ENCODE measurements at regions not wholly inside any gene's neighbourhood (a gene's known extent, or its start where the extent isn't known, plus 50 kb on each side); places are given as distances from the start of the nearest gene placed in this dataset.

DNA sequence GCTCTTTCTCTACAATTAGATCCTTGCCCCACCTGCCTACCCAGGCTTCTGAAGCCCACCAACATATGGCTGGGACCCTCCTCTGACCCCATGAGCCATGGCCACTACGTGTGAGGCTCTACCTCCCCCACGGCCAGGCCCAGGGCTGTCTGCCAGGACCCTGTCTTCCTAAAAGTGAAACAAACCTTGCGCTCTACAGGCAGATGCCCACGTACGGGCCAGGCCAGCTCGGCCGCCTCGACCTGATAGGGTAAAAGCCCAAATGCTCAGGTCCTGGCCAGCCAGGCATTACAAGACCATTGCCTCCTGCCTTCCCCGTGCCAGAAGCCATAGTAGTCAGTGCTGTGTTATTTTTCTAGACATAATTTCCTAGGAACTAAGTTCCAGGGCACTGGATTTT is 1496.4 kb downstream of the BRD1 start:
- no peak for DNase-seq (ENCODE audit: extremely low read depth, low read depth)
- H3K4me3 ChIP-seq (replicated peaks; ENCODE audit: low read depth, low read length) = no peak overlapping the region
- TF ChIP-seq, protein P1, sequence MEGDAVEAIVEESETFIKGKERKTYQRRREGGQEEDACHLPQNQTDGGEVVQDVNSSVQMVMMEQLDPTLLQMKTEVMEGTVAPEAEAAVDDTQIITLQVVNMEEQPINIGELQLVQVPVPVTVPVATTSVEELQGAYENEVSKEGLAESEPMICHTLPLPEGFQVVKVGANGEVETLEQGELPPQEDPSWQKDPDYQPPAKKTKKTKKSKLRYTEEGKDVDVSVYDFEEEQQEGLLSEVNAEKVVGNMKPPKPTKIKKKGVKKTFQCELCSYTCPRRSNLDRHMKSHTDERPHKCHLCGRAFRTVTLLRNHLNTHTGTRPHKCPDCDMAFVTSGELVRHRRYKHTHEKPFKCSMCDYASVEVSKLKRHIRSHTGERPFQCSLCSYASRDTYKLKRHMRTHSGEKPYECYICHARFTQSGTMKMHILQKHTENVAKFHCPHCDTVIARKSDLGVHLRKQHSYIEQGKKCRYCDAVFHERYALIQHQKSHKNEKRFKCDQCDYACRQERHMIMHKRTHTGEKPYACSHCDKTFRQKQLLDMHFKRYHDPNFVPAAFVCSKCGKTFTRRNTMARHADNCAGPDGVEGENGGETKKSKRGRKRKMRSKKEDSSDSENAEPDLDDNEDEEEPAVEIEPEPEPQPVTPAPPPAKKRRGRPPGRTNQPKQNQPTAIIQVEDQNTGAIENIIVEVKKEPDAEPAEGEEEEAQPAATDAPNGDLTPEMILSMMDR (IDR thresholded peaks at IDR 0.05; ENCODE audit: low read depth, low read length, missing control alignments) = no peak

DNA sequence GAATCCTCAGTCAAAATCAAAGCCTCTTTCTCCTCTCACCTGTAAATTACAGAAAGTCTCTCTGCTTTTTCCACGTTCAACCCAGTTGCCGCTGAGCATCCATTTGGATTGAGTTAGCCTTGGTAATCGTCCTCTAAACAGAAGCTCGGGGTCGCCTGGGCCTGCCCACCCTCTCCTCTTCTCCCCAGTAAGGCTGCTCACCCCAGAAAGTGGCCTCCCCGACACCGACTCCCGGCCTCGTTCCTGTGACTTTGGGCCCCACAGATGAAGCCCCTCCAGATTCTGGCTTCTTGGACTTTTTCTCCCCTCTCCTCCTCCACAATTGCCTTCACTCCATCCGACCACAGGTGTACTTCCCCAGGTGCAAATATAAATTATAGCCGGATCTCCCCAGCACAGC is 1500.0 kb downstream of the BRD1 start:
- TF ChIP-seq, protein P1 (IDR thresholded peaks at IDR 0.05; ENCODE audit: low read depth, low read length, missing control alignments) = no peak
- no peak overlapping the region for H3K4me3 ChIP-seq (replicated peaks; ENCODE audit: low read depth, low read length)
- DNase-seq (ENCODE audit: extremely low read depth, low read depth) = no peak

DNA sequence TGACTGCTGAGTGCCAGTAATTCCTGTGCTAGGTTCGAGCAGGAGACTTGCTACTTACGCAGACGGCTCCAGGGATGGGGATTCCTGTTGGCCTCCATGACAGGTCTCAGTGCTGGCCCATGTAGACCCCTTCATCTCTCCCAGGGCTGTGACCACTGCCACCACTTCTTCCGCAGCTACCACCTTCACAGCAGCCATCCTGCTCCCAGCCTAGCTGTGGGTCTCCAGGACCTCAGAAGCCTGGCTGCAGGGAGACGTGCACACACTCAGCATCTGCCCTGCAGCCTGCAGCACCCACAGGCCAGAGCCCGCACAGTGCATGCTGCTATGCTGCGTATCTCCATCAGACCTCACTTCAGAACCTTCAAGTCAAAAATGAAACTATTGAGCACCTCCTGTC is 1503.9 kb downstream of the BRD1 start:
- no peak overlapping the region for H3K4me3 ChIP-seq (replicated peaks; ENCODE audit: low read depth, low read length)
- DNase-seq (ENCODE audit: extremely low read depth, low read depth) = no peak
- TF ChIP-seq, protein P1 (IDR thresholded peaks at IDR 0.05; ENCODE audit: low read depth, low read length, missing control alignments) = no peak

DNA sequence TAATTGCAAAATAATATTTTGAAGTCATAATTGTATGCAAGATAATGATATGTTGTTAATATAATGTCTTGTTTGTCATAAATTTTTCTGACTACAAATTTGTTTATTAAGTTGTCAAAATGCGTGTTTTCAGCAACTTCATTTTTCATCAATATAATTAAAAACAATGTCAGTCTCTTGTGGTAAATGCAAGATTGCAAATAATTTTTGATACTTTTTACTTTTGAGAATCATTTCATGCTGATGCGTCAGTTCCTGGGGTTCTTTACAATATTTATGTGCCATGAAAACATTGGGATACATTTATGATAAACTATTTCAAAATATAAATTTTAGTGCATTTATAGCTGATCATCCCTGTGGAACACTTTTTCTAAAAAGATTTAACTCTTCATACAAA is 1504.8 kb downstream of the BRD1 start:
- no peak for DNase-seq (ENCODE audit: extremely low read depth, low read depth)
- H3K4me3 ChIP-seq (replicated peaks; ENCODE audit: low read depth, low read length) = no peak overlapping the region
- TF ChIP-seq, protein P1 (IDR thresholded peaks at IDR 0.05; ENCODE audit: low read depth, low read length, missing control alignments) = no peak

DNA sequence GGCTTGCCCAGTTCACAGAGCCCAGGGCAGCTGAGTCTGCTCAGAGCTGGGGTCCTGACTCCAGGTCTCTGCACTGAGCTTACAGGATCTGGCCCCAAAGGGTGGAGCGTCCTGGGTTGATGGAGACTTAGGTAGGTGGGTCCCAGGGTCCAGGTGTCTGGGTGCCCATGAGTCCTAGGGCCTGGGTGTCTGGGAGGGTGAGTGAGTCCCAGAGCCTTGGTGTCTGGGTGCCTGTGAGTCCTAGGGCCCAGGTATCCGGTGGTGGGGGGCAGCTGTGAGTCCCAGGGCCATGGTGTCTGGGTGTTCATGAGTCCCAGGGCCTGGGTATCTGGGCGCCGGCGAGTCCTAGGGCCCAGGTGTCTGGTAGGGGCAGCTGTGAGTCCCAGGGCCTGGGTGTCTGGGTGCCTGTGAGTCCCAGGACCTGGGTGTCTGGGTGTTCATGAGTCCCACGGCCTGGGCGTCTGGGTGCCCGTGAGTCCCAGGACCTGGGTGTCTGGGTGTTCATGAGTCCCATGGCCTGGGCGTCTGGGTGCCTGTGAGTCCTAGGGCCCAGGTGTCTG is 1505.6 kb downstream of the BRD1 start:
- TF ChIP-seq, protein P1 (IDR thresholded peaks at IDR 0.05; ENCODE audit: low read depth, low read length, missing control alignments) = no peak

DNA sequence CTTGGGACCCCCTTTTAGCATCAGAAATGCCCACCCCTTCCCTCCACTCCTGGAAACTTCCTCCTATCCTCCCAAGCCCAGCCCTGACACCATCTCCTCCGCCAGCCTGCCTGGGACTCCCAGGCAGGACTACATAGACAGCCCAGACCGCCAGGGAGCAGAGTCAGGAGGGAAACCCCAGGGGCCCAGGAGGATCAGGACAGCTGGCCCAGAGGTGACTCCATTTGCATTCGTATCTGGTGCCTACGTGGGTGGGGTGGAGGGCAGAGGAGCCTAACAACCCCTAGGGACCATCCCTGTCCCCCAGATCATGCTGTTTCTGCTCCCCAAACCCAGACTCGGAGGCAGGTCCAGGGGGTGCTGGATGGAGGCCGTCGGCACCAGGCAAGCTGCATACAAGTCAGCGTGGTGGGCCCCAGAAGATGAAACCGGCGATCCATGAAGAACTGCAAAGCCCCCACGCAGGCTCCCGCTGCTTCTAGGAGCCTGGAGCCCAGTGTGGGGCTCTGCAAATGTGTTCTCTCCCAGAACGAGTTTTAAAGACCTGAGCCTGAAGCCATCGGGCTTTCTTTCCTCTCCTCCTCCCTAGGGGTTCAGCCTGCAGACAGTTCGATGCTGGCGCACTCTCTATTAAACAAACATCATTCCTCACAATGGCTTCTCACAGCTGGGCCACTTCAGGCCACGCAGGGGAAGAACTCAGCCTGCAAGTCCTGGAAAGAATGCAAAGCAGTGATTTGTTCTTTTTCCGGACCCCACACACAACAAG is 1506.8 kb downstream of the BRD1 start:
- no peak overlapping the region for H3K4me3 ChIP-seq (replicated peaks; ENCODE audit: low read depth, low read length)
- TF ChIP-seq, protein P1 (IDR thresholded peaks at IDR 0.05; ENCODE audit: low read depth, low read length, missing control alignments) = no peak
- DNase-seq (ENCODE audit: extremely low read depth, low read depth) = no peak

More for the DNA sequence above, 1505.6 kb downstream of the BRD1 start:
- no peak overlapping the region for H3K4me3 ChIP-seq (replicated peaks; ENCODE audit: low read depth, low read length)
- no peak for DNase-seq (ENCODE audit: extremely low read depth, low read depth)
